HL-60 (cell line): ENCODE measurements at regions not wholly inside any gene's neighbourhood (a gene's known extent, or its start where the extent isn't known, plus 50 kb on each side); places are given as distances from the start of the nearest gene placed in this dataset.
A peak's percentile ranks its signal among the peaks of the same experiment; 100 is the strongest.
"Not testable (repeated sequence)": the region's sequence is repeated elsewhere in the genome, so short reads cannot be mapped to it uniquely, and the experiment has no call there.

Experiments used
- DNase-seq, 2 experiments: peaks; one replicate each; pipeline ENCODE4 v3.0.0-alpha.2; 2010 to 2020; ENCODE audit warnings: low read depth in 1 of 2, low spot score in 1 of 2
- H3K27ac ChIP-seq: fragments of 250-450 bp; sonication (Bioruptor Pico); replicated peaks from 2 replicates; pipeline ENCODE4 v1.5.1; 2020; ENCODE audit warnings: mild to moderate bottlenecking, moderate library complexity
- H3K27me3 ChIP-seq: fragments of 250-450 bp; sonication (Bioruptor Pico); 2 replicates; pipeline ENCODE4 v1.5.1; 2021; ENCODE audit warnings: mild to moderate bottlenecking, moderate library complexity; ENCODE audit not compliant: insufficient read depth, poor library complexity, severe bottlenecking
- H3K4me3 ChIP-seq: replicated peaks from 2 replicates; pipeline ENCODE4 v1.5.1; 2011; ENCODE audit warnings: mild to moderate bottlenecking, control low read depth, low read length; ENCODE audit not compliant: insufficient read depth
- CTCF ChIP-seq: IDR thresholded peaks from one replicate; pipeline ENCODE4 v1.5.1; 2011; ENCODE audit warnings: low read length, control low read depth, inconsistent platforms; ENCODE audit not compliant: insufficient read depth
- GABPA ChIP-seq: IDR thresholded peaks from 2 replicates; pipeline ENCODE4 v1.6.1; 2012; ENCODE audit warnings: low read depth
- POLR2AphosphoS5 ChIP-seq: IDR thresholded peaks from 2 replicates; pipeline ENCODE4 v1.6.1; 2012; ENCODE audit warnings: low read depth
- REST ChIP-seq: IDR thresholded peaks from 2 replicates; pipeline ENCODE4 v1.6.1; 2012; ENCODE audit warnings: low read depth; ENCODE audit not compliant: insufficient replicate concordance
- SPI1 ChIP-seq: IDR thresholded peaks from 2 replicates; pipeline ENCODE4 v1.6.1; 2012; ENCODE audit warnings: low read depth, mild to moderate bottlenecking, borderline replicate concordance

GRCh38 chrX:127732709-127733108 lies 319.5 kb downstream of the ACTRT1 start:
- TF ChIP-seq REST (no peak), GABPA (no peak)
- no peak overlapping the region for H3K27ac ChIP-seq

DNA sequence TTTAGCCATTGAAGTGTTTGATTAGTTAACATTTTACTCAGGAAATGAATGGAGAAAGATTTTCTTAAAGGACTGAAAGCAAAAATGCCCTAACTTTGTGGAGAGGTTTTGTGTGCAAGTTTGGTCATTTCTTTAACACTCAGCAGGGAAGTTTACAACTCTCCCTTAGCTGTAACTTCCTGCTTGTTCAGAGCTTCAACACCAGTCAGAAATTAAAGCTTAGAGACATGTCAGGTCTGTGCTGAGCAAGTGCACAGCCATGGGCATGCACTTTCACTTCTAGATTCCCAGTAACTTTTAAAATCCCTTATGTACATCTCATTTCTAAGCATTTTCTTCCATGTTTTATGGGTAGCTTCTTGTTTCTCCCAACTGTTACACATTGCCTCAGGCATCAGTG lies 326.0 kb downstream of the ACTRT1 start:
- no peak for DNase-seq
- H3K27ac ChIP-seq: no peak overlapping the region
- TF ChIP-seq CTCF (no peak), REST (no peak), POLR2AphosphoS5 (no peak), SPI1 (no peak), GABPA (no peak)
- no peaks in the 10 kb centered on the region for H3K27me3 ChIP-seq
- no peak overlapping the region for H3K4me3 ChIP-seq

More at GRCh38 chrX:127732709-127733108, 319.5 kb downstream of the ACTRT1 start:
- Histone ChIP-seq H3K27me3 (no peaks in the 10 kb centered on the region), H3K4me3 (no peak overlapping the region)
- no peak for DNase-seq

GRCh38 chrX:127708155-127708554 lies 344.0 kb downstream of the ACTRT1 start:
- Histone ChIP-seq H3K4me3 (no peak overlapping the region), H3K27me3 (no peaks in the 10 kb centered on the region), H3K27ac (no peak overlapping the region)
- TF ChIP-seq SPI1 (no peak), POLR2AphosphoS5 (no peak), GABPA (no peak), CTCF (no peak), REST (no peak)
- DNase-seq: peak; percentile 18 to 62

GRCh38 chrX:127702527-127702926 lies 349.7 kb downstream of the ACTRT1 start:
- no peak for DNase-seq
- TF ChIP-seq SPI1: no peak

DNA sequence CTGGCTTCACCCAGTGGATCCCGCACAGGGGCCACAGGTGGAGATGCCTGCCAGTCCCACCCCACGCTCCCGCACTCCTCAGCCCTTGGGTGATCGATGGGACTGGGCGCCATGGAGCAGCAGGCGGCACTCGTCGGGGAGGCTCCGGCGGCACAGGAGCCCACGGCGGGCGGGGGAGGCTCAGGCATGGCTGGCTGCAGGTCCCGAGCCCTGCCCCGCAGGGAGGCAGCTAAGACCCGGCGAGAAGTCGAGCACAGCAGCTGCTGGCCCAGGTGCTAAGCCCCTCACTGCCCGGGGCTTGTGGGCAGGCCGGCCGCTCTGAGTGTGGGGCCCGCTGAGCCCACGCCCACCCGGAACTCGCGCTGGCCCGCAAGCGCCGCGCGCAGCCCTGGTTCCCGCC lies 389.3 kb downstream of the ACTRT1 start:
- not testable (repeated sequence) for H3K4me3 ChIP-seq, H3K27me3 ChIP-seq, DNase-seq, H3K27ac ChIP-seq

More at GRCh38 chrX:127702527-127702926, 349.7 kb downstream of the ACTRT1 start:
- Histone ChIP-seq H3K4me3 (no peak overlapping the region), H3K27me3 (no peaks in the 10 kb centered on the region), H3K27ac (no peak overlapping the region)
